Keratinocyte (primary cell): ENCODE measurements at regions not wholly inside any gene's neighbourhood (a gene's known extent, or its start where the extent isn't known, plus 50 kb on each side); places are given as distances from the start of the nearest gene placed in this dataset.

Experiments
- CTCF ChIP-seq, 3 experiments: IDR thresholded peaks in 1 of 3; conservative IDR thresholded peaks in 1 of 3; optimal IDR thresholded peaks in 1 of 3; 2 replicates in 2 of 3; 3 replicates in 1 of 3; pipeline versions ENCODE3 to v1.5.1; 2011; ENCODE audit warnings: low read length in 3 of 3, mild to moderate bottlenecking in 3 of 3, moderate library complexity in 2 of 3, control low read depth in 1 of 3, inconsistent platforms in 1 of 3; ENCODE audit not compliant: insufficient read depth in 2 of 3; ENCODE audit errors: extremely low read depth in 1 of 3
- EZH2 ChIP-seq: IDR thresholded peaks from one replicate; pipeline ENCODE4 v1.6.1; 2012; ENCODE audit warnings: inconsistent platforms, mild to moderate bottlenecking, low read length, moderate library complexity

- no peak for TF ChIP-seq EZH2
- TF ChIP-seq CTCF (optimal IDR thresholded peaks at IDR 0.05 in 1 of 3, IDR thresholded peaks at IDR 0.05 in 1 of 3, conservative IDR thresholded peaks at IDR 0.05 in 1 of 3; ENCODE audit: extremely low read depth in 1 of 3, insufficient read depth in 2 of 3, low read length in 3 of 3), result no peak
These were observed 224.9 kb upstream of the SMLR1 start for GRCh38 chr6:130602151-130602770.
